ENCODE measurements at regions not wholly inside any gene's neighbourhood (a gene's known extent, or its start where the extent isn't known, plus 50 kb on each side); places are given as distances from the start of the nearest gene placed in this dataset.

DNA sequence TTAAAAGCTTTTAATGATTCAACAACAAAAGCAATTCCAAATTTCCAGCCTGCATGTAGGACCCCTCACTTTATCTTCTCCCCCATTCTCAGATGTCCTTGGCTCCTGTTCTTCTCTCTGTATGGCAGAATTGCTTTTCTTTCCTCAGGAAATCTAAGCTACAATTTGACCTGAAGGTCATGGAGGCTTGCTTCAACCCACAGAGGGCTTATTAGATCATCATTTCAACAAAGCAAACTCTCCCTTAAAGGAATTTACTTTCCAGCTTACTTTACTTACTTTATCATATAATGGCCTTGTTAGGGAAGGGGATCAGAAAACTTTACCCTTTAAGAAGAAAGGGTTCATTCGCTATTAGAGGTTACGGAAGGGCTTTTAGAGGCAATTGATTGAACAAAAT, 211.5 kb downstream of the RAD51AP2 start:
- DNase-seq (ENCODE audit: low spot score) = no peak

DNA sequence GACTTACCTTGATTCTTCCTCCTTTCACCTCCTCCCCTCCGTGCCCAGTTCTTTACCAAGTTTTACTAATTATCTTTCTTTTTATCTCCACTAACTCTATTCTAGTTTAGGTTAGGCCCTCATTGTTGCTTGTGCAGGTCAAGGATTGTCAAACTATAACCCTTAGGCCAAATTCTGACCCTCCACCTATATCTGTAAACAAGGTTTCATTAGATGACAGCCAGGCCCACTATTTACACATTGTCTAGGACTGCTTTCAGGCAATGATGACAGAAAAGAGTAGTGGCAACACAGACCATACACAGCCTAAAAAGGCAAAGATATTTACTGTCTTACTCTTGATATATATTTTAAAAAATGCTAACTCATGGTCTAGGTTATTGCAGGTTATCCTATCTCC, 212.0 kb downstream of the RAD51AP2 start:
- no peak for DNase-seq (ENCODE audit: low spot score)

- no peak for DNase-seq (ENCODE audit: low spot score)
Measured at GRCh38 chr2:17303521-17303920, 214.7 kb downstream of the RAD51AP2 start.

DNA sequence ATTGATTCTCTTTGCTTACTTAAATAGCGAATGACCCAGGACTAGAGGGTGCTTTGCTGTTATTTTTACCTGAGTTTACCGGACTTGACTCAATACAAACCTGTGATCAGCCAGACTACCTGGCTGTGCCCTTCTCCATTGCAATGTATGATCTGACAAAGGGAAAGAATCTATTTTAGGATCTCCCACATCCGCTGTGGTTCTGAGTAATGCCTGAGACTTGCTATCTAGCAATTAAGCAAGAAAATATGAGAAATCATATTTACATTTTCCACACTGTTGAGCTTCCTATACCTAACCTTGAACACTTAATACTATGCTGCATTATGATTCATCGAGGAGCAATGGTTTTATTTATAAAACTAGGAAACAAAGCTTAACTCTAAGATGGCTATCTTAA, 215.2 kb downstream of the RAD51AP2 start:
- no peak for DNase-seq (ENCODE audit: low spot score)

DNA sequence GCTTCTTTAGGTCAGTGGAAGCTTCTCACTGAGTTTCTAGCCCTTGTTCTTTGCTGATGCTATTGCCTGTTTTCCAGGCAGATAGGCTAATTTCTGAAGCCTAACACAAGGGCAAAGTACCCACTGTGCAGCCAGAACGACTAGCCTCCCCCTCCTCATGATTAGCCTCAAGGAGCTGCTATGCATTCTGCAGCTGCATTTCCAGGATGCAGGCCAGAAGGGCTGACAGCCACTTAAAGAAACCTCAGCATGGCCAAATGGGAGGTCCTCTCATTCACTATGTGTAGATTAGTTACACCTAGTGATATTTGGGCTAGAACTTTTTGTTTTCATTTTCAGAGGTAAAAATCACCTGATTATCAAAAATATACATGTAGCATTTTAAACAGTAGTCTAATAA, 216.0 kb downstream of the RAD51AP2 start:
- no peak for DNase-seq (ENCODE audit: low spot score)

GRCh38 chr2:17301437-17301836, 216.8 kb downstream of the RAD51AP2 start:
- DNase-seq (ENCODE audit: low spot score) = no peak

DNA sequence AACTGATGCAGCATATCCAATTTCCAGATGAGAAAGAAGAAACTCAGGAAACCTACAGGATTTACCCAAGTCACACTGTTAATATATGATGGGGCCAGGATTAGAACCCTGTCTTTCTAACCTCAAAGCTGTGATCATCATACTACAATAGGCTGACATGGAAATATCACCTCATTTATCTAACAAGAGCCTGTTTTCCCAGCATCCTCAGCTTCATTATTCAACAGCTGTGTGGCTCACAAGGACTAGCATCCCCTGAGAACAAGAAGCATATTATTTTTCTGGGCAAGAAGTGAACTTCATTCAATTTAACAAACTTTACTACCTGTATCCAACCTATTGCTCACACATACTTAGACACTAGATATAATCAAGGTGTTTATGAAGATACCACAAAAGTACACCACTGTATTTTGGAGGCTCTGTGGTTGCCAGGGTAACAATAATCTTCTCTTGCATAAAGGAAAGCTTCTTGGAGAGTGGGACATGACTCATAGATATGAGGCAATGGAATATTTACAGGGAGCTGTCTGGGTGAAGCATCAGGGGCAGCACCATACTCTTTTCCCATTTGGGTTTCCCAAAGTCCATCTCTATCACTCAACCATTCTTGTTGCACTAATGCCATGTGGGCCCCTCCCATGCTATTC, 218.2 kb downstream of the RAD51AP2 start:
- DNase-seq (ENCODE audit: low spot score) = peak; percentile 12

DNA sequence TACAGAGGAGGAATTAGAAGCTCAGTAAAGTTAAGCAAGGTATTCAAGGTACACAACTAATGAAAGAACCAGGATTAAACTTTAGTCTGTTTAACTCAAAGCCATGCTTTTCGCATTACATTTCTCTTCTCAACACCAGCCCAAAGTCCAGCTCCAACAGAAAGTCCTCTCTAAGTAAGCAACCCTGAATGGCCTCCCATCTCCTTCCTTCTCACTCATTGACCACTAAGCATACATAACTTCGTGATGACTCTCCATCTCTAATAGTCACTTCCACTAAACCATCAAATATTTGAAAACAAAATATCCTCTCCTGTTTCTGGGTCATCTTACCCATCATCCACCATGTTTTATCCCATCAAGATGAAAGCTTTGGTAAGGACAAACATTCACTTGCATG, 219.8 kb downstream of the RAD51AP2 start:
- DNase-seq (ENCODE audit: low spot score) = no peak

GRCh38 chr2:17296686-17297085, 221.6 kb downstream of the RAD51AP2 start:
- no peak for DNase-seq (ENCODE audit: low spot score)

DNA sequence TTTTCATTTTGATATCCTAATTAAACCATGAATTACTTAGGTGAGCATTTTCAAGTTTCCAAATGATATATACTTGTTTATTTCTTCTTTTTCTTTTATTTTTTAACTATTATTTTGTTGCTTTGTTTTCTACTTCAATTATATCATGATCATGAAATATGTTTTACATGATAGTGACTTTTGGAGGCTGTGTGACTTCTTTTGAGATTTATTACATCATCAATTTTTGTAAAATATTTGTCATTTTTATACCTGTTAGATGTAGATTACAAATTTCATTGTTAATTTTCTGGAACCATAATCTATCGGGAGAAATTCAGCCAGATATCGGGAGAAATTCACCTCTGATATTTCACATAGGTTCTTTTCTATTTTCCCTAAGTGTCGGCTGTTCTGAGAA, 228.6 kb downstream of the RAD51AP2 start:
- DNase-seq (ENCODE audit: low spot score) = no peak

- DNase-seq (ENCODE audit: low spot score) = no peak
Measured at GRCh38 chr2:17287183-17287582, 231.1 kb downstream of the RAD51AP2 start.

DNA sequence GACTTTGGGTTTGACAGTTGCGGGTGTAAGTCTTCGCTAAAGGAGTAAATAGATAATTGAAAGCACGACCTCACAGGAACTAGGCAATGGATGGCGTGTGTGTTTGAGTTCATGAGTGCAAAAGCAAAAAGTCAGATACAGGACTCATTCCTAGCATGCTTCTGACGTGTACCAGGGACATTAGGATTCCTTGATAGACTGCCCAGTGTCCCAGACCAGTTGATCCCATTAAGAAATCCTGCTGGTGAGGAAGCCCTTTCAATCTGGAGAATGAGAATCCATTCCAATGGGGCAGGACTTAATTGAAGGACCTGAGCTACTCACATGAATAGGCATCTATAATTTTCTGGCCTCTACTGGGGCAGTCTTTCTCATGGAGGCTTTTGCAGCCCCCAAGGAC, 235.4 kb downstream of the RAD51AP2 start:
- no peak for DNase-seq (ENCODE audit: low spot score)

GRCh38 chr2:17282245-17282644, 236.0 kb downstream of the RAD51AP2 start:
- DNase-seq (ENCODE audit: low spot score) = no peak

- DNase-seq (ENCODE audit: low spot score) = no peak
Measured at GRCh38 chr2:17276220-17276619, 242.0 kb downstream of the RAD51AP2 start.

DNA sequence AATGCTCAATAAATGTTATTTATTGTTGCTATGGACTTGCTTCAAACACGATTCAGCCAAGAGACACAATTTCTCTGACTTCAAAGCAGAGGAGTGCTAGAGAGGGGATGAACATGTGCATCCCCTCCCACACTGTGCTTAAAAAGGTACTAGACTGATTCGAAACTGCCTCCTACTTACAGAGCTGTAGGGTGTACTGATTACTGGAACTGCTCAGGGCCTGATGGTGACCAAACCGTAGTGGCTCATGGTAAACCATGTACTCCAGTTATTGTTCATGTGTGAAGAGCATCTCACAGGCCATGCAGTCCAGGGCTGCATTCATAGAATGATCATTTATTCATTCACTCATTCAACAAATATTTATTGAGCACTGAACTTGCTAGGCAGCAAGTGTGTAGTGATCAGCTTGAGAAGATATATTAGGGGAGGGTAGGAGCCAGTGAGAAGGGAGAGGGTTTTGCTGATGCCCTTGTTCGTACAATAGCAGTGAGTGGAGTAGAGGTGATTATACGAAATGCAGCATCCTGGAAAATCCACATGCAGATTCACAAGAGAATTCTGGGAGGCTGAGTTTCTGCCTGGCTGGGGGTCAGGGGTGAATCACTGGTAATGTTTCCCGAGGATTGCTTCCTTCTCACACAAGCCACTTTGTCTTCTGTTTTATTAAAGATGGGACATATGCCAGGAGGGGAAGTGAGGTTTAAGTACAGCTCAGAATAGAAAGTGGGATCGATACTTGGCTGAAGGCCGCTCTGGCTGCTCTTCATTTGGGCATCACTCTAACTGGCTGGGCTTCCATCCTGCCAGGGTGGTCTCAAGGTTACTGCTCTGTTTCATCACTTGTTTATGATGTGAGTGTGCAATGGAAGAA, 245.4 kb downstream of the RAD51AP2 start:
- DNase-seq (ENCODE audit: low spot score) = no peak

GRCh38 chr2:17272170-17272569, 246.1 kb downstream of the RAD51AP2 start:
- DNase-seq (ENCODE audit: low spot score) = no peak

DNA sequence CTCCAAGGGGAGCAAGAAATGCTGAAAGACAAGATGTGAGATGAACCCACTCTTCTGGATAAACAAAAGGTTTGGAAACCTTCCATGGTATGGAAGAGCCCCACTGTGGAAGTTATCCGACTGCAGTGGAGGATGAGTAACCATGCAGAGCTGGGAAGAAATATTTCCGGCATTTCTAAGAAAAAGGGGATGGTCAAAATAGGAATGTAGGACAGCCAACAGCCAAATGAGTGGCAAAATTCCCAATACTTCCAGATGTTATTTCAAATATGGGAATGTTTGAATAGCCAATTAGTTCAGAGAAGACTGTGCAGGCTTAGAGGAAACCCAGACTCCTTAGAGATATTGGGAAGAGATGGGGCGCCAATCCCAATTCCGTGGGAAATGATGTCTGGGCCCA, 246.8 kb downstream of the RAD51AP2 start:
- no peak for DNase-seq (ENCODE audit: low spot score)

GRCh38 chr2:17270894-17271293, 247.3 kb downstream of the RAD51AP2 start:
- no peak for DNase-seq (ENCODE audit: low spot score)

GRCh38 chr2:17263570-17263968, 254.7 kb downstream of the RAD51AP2 start:
- no peak for DNase-seq (ENCODE audit: low spot score)

- DNase-seq (ENCODE audit: low spot score) = no peak
Measured at GRCh38 chr2:17262854-17263569, 255.2 kb downstream of the RAD51AP2 start.

DNA sequence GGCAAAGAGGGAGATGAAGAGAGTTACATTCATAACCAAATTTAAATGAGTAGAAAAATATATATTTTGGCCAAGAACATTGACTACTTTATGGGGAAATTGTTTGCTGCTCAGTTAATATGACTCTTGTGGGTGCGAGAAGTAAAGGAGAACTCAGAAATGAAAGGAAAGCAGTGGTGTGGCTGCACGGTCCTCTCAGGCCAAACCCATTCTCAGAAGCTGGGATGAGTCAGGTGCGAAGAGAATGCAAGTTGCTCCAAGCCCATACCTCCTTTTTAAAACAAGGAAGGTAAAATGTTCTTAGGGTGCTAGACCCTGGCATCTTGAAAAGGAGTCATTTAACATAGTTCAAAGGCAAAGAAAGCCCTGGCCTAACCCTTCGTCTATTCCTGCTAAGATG, 258.6 kb downstream of the RAD51AP2 start:
- no peak for DNase-seq (ENCODE audit: low spot score)

DNA sequence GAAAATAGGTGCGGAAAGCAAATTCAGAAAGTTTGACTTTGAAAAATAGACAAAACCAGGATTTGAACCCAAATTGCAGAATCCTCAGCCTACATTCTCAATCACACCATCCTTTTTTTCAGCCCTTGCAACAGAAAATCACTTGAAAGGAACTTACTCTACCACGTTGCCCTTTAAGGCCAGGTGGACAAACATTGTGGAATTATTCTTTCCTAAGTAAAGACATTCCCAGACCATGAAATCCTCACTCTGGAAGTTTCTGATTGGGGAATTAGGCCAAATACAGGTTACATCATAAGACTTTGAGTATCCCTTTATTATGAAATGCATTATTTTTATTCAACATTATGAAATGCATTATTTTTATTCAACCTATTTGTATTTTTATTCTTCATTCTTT, 259.4 kb downstream of the RAD51AP2 start:
- no peak for DNase-seq (ENCODE audit: low spot score)
